Kidney capillary endothelial cell (primary cell): ENCODE measurements at regions not wholly inside any gene's neighbourhood (a gene's known extent, or its start where the extent isn't known, plus 50 kb on each side); places are given as distances from the start of the nearest gene placed in this dataset.
A peak's percentile ranks its signal among the peaks of the same experiment; 100 is the strongest.
"Not testable (repeated sequence)": the region's sequence is repeated elsewhere in the genome, so short reads cannot be mapped to it uniquely, and the experiment has no call there.

Source experiments
- DNase-seq: peaks from one replicate; pipeline ENCODE4 v3.0.0-alpha.2; 2018; ENCODE audit warnings: low spot score

DNA sequence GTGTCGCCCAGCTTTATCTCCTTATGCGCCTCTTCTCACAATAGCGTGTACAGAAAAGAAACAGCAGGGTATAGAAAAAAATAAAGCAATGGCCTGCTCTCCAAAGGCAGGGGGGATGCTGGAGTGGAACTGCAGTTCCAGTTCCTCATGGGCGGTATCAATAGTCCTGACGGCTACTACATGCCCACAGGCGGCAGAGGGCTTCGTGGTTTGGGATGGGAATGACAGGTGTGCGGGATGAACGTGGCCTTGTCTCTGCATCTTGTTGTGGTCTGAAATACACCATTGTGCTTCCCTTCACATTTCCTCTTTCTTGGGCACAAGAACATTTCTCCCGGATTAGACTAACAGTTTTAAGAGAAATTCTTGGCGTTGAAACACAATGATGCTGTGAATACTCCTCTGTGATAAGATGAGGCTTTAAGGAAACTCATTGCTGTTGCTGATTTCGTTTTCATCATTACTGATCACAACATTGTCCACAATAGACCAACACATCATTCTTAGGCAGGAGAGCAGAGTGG lies 124.1 kb upstream of the IGFBP7 start:
- DNase-seq, result no peak

DNA sequence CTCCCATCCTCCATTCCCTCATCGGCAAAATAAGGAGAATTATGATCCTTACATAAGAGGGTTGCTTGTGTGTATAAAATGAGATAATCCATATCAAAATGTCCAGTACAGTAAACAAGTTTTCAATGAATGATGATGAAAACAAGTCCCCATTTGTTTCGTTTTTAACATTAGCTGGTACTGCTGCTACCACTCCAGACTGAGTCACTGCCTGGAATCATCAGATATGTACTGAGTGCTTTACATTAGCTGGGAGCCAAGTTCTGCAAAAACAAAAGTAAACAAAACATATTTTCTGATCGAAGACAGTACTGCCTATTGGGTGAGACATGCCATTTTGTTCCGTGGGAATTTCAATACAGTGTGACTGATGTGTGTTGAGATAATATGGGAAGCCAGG lies 123.2 kb upstream of the IGFBP7 start:
- DNase-seq, result no peak

DNA sequence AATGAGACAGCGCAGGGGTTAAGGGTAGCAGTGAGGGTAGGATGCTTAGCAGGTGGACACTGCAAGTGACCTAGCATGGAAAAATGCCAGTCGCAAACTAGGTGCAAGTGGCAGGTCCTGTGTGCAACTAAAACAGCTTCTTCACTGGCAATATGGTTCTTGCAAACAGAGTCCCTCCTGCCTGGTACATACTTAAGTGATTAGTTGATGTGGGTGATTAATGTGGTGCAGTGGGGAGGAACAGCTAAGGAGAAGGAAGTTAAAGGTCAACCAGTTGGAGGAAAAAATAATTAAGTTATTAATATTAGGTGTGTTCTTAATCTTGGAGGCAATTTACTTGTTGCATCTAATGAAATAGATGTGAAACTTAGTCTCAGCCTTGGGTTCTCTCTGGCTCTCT lies 121.6 kb upstream of the IGFBP7 start:
- no peak for DNase-seq

DNA sequence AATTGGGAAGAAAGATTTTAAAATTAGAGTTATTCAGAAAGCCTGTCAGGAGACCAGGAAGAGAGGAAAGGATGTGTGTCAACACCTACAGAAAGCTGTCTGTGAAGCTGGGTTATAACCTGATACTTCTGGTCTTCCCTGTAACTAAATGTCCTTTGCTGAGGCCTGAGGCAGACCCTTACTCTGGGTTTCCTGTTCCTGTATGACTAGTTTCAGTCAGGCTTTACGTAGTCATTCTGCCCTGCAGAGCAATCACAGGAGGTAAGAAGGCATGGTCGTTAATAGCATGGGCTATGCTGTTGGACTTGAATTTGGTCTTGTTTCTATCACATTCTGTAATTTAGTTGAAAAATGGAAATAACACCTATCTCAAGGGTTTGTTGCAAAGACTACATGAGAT lies 110.5 kb upstream of the IGFBP7 start:
- peak; percentile 3 for DNase-seq

DNA sequence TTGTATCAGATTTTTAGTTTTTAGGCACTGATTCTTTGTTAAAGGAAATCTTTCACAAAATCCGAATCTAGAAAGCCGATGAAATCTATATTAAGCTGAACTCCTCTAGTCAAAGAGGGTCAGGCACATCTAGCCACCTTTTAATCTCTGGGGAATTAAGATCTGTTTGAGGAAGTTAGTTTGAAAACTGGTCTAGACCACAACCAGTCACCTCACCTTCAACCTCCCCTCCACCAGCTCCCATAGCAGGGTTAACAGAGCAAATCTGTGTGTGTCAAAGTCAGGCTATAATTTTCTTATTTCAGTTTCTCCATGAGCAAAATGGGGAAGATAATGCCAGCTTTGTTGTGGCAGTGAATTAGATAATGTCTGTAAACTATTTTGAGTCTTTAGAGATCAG lies 110.0 kb upstream of the IGFBP7 start:
- DNase-seq, result no peak

DNA sequence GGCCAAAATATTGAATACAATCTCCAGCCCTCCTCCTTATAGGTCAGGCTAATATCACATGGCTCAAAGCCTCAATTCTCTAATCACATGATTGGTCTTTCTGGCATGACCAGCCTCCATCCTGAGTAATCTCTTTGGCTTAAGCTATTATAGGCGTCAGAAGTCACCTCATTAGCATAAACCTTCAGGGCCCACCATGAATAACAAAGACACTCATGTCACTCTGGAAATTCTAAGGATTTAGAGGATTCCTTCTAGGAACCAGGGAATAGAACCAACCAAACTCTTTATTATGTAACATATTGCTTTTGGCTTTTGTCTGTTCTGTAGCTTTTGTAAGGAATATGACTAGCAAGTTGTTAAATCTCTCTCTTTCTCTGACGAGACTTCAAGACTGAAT lies 109.2 kb upstream of the IGFBP7 start:
- no peak for DNase-seq

DNA sequence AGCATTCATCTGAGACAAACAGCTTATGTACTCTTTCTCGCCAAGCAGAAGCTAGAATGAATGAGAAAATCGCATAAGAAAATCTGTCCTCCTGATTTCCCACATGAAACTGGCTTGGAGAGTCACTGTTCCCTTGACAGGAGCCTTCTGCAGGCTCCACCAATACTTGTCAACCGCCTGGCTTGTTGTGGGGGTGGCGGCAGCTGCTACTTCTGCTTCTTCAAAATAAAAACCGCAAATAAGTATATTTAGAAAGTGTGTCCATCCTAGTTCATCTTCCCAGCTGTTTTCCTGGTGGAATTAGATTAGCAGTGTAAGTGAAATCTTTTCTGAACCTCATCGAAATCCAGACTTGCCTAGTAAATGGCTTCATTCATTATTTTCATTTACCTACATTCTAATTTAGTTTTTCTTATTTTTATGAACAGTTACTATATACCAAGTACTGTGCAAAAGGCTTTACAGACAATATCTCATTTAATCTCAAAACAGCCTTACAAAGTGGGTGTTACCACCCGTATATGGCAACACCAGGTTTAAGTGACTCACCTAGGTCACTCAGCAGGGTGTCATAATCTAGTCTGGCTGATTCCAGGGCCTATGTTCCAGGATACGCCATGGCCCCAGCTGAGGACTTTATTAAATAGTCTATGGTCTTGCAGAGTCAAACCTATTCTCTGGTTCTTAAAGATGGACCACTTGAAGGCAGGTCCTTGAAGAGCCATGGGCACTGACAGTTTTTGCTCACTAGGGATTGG lies 104.6 kb upstream of the IGFBP7 start:
- no peak for DNase-seq

DNA sequence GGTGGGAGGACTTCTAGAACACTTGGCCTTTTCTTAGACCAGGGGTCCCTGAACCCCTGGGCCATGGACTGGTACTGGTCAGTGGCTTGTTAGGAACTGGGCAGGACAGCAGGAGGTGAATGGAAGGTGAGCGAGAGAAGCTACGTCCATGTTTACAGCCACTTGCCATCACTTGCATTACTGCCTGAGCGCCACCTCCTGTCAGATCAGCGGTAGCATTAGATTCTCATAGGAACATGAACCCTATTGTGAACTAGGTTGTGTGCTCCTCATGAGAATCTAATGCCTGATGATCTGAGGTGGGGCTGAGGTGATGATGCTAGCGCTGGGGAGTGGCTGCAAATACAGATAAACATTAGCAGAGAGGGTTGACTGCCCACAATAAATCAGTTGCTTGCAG lies 100.9 kb upstream of the IGFBP7 start:
- no peak for DNase-seq

DNA sequence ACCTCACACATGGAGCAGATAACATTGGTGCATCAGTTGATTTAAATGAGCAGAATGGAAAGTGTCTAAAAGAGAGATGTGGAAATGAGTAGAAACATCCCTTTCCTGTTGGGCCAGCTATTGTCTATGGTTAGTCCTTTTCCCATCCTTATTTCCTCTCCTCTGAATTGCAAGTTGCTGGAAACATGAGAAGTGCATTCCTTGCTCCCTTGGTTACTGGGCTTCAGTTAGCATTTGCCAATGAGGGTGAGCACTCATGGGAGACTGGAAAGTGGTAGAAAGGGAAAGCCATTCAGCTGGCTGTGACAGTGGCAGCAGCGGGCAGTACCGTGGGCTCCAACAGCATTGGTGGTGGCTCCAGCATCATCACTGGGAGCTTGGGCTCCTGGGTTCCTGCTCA lies 96.0 kb upstream of the IGFBP7 start:
- DNase-seq, result no peak

DNA sequence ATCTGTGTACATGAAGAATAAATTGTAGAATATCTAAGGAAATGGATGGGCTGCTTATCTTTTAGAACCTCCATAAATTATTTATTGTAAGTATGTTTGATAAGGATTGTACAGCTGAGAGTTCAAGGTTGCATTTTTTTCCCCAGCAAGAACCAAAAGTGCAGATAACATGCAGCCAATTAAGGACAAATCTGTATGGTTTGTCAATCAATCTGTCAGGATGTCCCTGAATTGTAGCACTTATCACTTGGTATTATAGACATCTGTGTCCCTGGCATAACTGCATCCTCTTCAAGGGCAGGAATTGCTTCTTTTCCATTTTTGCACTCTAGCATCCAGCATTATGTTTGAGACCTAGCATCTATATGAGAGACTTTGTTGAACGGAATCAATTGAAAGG lies 95.4 kb upstream of the IGFBP7 start:
- no peak for DNase-seq

DNA sequence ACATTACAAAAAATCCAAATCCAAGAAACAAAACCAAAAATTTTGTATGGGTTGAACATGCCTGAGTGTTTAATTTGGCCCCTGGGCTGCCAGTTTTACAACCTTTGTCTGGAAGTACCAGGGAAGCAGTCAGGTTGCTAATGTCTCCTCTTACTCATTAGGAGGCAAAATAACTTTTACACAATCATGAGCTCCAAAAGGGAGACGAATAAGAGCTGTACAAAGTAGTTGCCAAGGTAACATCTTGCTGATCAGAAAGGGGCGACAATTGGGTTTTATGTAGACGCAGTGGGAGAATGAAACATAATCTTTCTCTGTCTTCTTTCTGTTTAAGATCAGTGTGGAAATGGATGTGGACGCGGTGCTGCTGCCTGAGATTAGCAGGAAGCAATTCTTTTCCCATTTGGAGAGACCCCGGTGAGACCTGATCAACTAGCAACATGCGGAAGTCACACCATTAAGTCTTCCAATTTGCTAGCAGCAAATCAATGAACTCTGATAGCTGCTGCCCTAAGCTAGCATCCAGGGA lies 90.7 kb upstream of the IGFBP7 start:
- no peak for DNase-seq

DNA sequence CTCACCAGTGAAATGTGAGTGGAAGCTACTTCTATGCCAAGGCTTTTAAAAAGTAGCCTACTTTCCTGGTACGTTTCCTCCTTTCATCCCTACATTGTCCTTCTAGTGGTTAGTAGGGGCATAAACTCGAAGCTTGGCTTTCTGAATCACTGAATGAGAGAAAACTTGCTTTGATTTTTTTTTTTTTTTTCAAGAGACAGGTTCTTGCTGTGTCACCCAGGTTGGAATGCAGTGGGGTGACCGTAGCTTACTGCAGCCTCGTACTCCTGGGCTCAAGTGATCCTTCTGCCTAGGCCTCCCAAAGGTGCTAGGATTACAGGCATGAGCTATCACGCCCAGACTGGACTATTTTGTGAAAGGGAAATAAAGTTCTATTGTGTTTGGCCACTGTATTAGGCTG lies 89.1 kb upstream of the IGFBP7 start:
- DNase-seq, result no peak

DNA sequence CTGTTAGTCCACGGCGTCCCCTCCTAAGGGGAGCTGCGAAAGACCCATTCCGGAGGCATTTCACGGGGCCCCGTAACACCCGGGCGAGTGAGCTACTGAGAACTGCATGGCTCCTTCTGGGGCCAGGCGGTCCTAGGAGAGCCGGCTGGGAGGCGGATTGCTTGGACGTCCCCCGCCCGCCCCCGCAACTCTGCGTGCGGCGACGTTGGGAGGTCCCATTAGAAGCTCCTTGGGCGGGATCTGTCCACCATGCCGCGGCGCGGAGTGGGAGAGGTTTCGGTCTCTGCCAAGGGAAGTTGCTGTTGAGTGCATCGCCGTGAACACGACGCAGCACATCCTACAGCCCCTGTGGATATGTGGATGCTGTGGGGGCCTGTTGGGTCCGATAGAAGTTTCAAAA lies 85.4 kb upstream of the IGFBP7 start:
- DNase-seq, result no peak

DNA sequence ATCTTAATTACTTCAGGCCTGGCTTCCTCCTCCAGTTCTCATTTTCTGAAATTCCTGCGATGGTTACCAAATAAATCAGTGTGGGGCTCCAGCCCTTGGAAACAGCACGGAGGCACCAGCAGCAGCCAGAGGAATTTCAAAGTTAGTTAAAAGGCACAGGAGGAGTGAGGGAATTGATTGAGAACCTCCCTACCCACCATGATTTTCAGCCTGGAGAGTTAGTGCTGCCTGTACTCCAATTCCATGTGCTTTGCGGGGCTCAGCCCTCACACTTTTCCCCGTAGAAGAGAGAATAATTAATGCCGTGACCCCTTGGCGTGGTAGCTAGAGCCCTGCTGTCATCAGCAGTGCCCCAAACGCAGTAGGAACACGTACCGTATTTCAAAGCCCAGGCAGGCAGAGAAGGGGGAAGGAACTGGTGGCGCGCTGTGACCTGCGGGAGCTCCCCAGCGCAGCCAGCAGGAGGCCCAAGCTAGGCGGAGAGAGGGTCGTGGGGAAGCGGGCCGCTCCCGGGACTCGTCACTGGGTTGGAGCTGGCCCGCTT lies 84.0 kb upstream of the IGFBP7 start:
- DNase-seq, result no peak

DNA sequence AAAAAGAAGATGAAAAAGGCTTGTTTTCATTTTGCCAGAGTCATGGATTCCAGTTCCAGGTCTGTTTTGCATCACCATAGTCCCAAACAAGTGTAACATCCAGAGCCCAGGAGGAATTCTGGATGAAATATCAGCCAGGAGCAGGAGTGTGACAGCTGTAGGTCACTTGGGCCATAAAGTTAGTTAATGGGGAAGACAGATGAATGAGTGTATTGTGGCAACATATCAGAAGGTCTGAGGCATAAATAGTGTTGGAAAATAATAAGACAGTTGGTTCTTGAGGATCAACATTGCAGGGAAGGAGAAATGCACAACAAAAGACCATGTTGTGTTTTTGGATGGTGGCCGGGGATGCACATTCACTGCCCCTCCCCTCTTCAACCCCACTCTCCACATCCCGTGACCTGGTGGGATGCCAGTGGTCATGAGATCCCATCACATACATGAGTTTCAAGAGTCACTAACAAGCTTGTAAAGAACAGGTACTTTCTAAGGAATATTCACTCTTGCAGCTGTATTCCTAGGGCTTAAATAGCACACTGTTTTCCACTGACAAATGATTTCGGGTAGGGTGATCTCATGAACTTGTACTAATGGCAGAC lies 83.1 kb upstream of the IGFBP7 start:
- no peak for DNase-seq

DNA sequence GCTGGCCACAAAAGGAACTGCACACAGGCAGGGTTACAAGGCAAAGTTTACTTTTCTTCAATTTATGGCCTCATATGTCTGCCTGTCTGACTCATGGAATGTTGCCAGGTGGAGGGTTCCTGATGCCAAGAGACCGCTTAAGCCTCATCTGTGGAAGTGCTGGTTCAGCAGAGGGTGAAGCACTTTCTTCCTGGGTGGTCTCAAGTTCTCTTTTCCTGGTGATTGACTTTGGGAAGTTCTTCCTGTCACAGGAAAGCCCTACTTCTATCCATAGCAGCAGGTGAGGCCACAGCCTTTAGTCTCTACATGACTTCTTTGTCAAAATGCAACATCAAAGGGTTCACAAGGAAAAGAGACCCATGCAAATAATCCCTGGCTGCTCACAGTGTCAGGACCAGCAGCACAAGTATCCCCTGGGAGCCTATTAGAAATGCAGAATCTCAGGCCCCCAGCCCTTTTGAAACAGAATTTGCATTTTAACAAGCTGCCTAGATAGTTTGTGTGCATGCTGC lies 81.4 kb upstream of the IGFBP7 start:
- DNase-seq, result no peak

DNA sequence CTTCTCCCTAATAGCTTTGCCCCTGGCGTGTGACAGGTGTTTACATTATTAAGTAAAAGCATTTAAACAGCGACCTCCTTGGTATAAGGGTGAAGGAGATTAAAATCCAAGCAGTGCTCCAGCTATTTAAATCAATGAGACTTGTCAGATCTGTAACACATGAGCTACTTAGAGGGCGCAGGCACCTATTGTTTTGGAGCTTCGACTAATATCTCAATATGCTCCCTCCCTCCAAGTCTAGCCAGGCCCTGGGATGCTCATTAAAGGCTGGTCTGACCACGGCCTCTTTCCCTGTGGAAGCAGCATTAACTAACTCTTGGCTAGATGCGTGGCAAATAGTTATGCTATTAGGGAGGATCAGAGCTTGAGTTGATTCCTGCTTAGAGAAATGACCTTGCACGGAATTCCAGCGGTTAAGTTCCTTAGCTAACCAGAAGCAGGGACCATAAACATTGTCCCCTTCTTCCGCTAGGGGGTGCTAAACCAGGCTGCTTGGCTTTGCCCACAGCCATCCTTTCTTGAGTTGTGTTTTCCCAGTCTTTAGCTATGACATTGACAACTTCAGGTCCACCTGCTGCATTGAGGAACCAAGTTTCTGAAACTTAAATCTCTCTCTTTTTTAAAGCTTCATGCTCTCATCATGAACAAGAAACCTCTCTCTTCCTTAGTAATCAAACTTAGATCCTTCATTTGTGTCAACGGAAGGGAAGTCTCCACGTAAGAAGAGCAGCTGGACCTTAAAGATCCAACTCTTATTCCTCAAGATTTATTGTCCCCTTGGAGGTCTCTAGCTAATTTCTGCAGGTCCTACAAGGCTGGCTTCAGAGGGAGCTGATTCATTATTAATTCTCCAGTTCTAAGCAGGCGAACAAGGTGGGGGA lies 80.7 kb upstream of the IGFBP7 start:
- peak; percentile 16 for DNase-seq

DNA sequence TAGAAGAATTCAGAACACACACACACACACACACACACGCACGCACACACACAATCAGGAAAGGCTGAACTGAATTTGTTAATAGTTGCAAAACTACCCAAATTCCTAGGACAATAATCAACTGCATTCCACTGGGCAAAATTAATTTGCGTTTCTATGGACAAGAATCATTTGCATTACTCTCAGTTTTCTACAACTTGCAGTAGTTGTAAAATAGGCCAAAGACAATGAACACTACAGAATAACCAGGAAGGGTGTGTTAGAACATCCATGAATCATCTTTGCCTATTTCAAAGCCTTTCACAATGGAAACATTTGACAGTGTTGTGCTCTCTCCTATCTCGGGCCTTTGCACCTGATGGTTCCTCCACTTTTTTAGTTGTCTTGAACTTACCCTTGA lies 77.1 kb upstream of the IGFBP7 start:
- DNase-seq, result no peak

DNA sequence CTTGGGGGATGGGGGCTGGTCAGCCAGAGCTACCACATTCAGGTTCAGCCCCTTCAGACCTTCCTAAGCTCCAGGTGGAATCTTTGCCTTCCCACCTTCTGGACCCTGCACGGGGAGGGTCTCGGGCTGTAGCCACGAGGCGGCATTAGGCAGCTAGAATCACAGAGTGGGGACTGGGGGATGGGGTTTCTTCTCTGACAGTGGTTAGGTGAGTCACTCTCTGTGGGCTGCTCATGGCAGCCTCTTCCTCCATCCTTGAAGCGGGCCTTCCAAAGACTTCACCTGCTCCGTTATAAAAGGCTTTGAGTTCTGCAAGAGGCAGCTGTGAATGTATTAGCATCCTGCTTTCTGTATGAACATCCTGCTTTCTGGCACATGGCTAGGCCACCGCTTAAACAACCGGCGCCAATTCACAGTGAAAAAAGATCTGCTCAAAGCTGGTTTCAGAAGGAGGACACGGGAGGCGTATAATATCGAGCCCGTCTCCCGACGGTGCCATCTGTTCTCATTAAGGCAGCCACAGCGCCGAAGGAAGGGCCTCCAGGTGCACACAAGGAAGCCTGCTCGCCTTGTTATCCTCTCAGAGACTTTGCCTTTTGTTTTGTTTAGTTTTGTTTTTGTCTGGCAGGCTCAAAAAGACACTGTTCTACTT lies 74.3 kb upstream of the IGFBP7 start:
- DNase-seq, result no peak

DNA sequence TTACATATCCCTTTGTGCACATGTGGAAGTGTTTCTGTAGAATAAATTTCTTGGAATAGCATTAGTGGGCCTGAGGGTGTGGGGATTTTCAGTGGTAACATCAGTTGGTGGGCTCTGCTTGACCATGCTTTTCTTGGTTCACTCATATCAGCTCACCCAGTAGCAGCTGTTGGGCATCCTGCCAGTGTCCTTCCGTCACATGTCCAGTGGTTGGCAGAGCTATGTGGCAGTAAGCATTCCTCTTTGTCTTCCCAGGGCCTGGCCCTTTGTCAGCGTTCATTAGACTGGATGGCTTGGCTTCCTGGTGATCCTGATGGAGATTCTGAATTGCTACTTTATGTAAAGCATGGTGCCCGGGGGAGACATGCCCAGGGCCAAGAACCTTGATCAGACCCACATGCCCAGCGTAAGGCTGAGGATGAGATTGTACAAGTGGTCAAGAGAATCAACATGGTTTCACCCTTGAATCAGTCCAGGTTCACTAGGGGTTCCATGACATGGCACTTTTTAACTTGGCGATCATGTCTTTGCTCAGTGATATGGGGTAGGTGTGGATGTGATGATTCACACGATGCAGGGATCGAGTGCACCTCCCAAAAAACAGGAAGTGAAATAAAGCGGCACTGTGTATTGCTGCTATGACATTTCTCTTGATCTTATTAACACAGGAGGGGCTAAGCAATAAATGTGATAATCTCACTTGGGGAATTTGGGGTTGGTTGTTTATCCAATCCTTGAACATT lies 72.1 kb upstream of the IGFBP7 start:
- DNase-seq, result no peak

DNA sequence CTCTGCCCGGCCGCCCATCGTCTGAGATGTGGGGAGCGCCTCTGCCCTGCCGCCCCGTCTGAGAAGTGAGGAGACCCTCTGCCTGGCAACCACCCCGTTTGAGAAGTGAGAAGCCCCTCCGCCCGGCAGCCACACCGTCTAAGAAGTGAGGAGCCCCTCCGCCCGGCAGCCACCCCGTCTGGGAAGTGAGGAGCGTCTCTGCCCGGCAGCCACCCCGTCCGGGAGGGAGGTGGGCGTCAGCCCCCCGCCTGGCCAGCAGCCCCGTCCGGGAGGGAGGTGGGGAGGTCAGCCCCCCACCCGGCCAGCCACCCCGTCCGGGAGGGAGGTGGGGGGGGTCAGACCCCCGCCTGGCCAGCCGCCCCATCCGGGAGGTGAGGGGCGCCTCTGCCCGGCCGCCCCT lies 63.0 kb upstream of the IGFBP7 start:
- not testable (repeated sequence) for DNase-seq
